ENCODE measurements at regions not wholly inside any gene's neighbourhood (a gene's known extent, or its start where the extent isn't known, plus 50 kb on each side); places are given as distances from the start of the nearest gene placed in this dataset.

- no peak for TF ChIP-seq CTCF (IDR thresholded peaks at IDR 0.05)
- no peak for TF ChIP-seq POLR2A (IDR thresholded peaks at IDR 0.05)
Observed at GRCh38 chr9:87256973-87257372, 240.7 kb upstream of the DAPK1 start.

Measured in heart left ventricle (tissue), 13 donors.